ENCODE measurements at regions not wholly inside any gene's neighbourhood (a gene's known extent, or its start where the extent isn't known, plus 50 kb on each side); places are given as distances from the start of the nearest gene placed in this dataset.

DNA sequence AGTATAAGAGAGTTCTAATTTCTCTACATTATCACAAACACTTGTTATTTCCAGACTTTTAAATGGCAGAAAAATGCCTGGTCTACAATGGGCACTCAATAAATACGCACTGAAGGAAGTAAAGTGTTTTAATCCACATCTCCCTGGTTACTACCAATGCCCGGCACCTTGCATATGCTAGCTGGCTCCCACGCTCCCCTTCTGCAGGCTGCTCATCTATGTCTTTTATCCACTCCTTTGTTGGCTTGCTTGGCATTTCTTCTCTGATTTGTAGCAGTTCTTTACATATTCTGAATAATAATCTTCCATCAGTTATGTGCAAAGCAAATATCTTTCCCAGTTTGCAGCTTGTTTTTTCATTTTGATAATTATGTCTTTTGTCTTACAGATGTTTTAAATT is 74.6 kb upstream of the PRR23E start:
- FAIRE-seq (no peak), DNase-seq (ENCODE audit: low read depth) (no peak)
- Histone ChIP-seq H3K4me1 (ENCODE audit: insufficient read depth, low read length) (no peaks in the 10 kb centered on the region), H4K20me1 (ENCODE audit: insufficient read depth, low read length) (no peaks in the 10 kb centered on the region), H3K4me3 (ENCODE audit: insufficient read depth, low read depth, low read length) (no peak overlapping the region), H3K9ac (ENCODE audit: low read length) (no peak overlapping the region), H2AFZ (ENCODE audit: low read depth, low read length) (no peak overlapping the region), H3K27ac (ENCODE audit: low read depth, low read length) (no peak overlapping the region), H3K79me2 (ENCODE audit: insufficient read depth, low read length) (no peaks in the 10 kb centered on the region), H3K9me3 (ENCODE audit: insufficient read depth, low read depth, low read length) (no peaks in the 10 kb centered on the region), H3K36me3 (ENCODE audit: insufficient read depth, low read length) (no peaks in the 10 kb centered on the region), H3K4me2 (ENCODE audit: low read length) (no peak overlapping the region), H3K27me3 (ENCODE audit: insufficient read depth, low read length) (no peaks in the 10 kb centered on the region)
- peaks cover 35% of the 10 kb centered on the region for H3K27me3 Mint-ChIP-seq (ENCODE audit: low read depth, unreplicated experiment)
- H3K4me3 Mint-ChIP-seq (ENCODE audit: unreplicated experiment), result no peak overlapping the region
- H3K4me1 Mint-ChIP-seq (ENCODE audit: low read depth, unreplicated experiment), result no peaks in the 10 kb centered on the region
- H3K27ac Mint-ChIP-seq (ENCODE audit: unreplicated experiment), result no peak overlapping the region
- no peak for TF ChIP-seq EZH2 (IDR thresholded peaks at IDR 0.05; ENCODE audit: insufficient read depth, low read length)
- TF ChIP-seq, protein P1, sequence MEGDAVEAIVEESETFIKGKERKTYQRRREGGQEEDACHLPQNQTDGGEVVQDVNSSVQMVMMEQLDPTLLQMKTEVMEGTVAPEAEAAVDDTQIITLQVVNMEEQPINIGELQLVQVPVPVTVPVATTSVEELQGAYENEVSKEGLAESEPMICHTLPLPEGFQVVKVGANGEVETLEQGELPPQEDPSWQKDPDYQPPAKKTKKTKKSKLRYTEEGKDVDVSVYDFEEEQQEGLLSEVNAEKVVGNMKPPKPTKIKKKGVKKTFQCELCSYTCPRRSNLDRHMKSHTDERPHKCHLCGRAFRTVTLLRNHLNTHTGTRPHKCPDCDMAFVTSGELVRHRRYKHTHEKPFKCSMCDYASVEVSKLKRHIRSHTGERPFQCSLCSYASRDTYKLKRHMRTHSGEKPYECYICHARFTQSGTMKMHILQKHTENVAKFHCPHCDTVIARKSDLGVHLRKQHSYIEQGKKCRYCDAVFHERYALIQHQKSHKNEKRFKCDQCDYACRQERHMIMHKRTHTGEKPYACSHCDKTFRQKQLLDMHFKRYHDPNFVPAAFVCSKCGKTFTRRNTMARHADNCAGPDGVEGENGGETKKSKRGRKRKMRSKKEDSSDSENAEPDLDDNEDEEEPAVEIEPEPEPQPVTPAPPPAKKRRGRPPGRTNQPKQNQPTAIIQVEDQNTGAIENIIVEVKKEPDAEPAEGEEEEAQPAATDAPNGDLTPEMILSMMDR (IDR thresholded peaks at IDR 0.05; ENCODE audit: insufficient read depth, low read depth, low read length), result no peak
- no peaks in the 10 kb centered on the region for H3K36me3 Mint-ChIP-seq (ENCODE audit: low read depth, unreplicated experiment)
- peaks cover 14% of the 10 kb centered on the region for H3K9me3 Mint-ChIP-seq (ENCODE audit: unreplicated experiment)

DNA sequence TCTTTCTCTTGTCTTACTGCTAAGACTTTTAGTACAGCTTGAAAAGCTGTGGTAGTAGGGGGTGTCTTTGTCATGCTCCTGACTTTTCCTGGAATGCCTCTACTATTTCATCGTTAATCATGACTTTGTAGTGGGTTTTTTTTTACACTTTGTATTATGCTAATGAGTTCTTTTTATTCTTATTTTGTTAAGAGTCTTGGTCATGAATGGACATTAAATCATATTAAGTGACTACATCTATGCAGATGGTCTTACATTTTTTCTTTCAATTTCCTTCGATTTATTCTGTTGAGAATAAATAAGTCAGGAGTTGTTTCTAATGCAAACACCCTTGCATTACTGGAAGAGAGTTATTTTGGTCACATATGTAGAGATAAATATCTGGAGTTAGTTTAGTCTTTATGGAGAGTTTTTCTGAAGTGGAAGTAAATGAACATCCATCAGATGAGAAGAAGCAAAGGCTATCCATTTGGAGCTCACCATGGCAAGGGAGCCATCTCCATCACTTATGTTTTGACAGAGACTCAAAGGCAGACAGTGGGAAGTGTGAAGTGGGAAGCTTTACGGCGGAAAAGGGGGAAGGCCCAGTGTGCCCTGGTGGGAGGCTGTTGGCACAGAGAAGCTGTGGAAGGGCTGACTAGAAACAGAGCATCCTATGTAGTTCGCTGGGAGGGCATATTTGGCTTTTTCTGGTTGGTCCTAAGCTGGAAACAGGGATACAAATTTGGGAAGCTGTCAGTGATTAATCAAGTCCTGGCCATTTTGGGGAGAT is 73.1 kb upstream of the PRR23E start:
- no peaks in the 10 kb centered on the region for H3K79me2 ChIP-seq (ENCODE audit: insufficient read depth, low read length)
- no peak overlapping the region for H3K9ac ChIP-seq (ENCODE audit: low read length)
- H3K4me3 ChIP-seq (ENCODE audit: insufficient read depth, low read depth, low read length), result no peak overlapping the region
- Mint-ChIP-seq H3K27ac (ENCODE audit: unreplicated experiment) (no peak overlapping the region), H3K36me3 (ENCODE audit: low read depth, unreplicated experiment) (no peaks in the 10 kb centered on the region), H3K9me3 (ENCODE audit: unreplicated experiment) (peaks cover 5% of the 10 kb centered on the region), H3K4me3 (ENCODE audit: unreplicated experiment) (no peak overlapping the region), H3K27me3 (ENCODE audit: low read depth, unreplicated experiment) (peaks cover 34% of the 10 kb centered on the region), H3K4me1 (ENCODE audit: low read depth, unreplicated experiment) (no peaks in the 10 kb centered on the region)
- H3K4me2 ChIP-seq (ENCODE audit: low read length), result no peak overlapping the region
- no peaks in the 10 kb centered on the region for H3K9me3 ChIP-seq (ENCODE audit: insufficient read depth, low read depth, low read length)
- H3K27ac ChIP-seq (ENCODE audit: low read depth, low read length), result no peak overlapping the region
- no peak overlapping the region for H2AFZ ChIP-seq (ENCODE audit: low read depth, low read length)
- no peaks in the 10 kb centered on the region for H3K4me1 ChIP-seq (ENCODE audit: insufficient read depth, low read length)
- no peak for DNase-seq (ENCODE audit: low read depth)
- H4K20me1 ChIP-seq (ENCODE audit: insufficient read depth, low read length), result no peaks in the 10 kb centered on the region
- no peak for FAIRE-seq
- H3K27me3 ChIP-seq (ENCODE audit: insufficient read depth, low read length), result no peaks in the 10 kb centered on the region
- TF ChIP-seq, protein P1 (IDR thresholded peaks at IDR 0.05; ENCODE audit: insufficient read depth, low read depth, low read length), result no peak
- no peaks in the 10 kb centered on the region for H3K36me3 ChIP-seq (ENCODE audit: insufficient read depth, low read length)

Measured in astrocyte (in vitro differentiated cells and primary cell).